ENCODE measurements at regions not wholly inside any gene's neighbourhood (a gene's known extent, or its start where the extent isn't known, plus 50 kb on each side); places are given as distances from the start of the nearest gene placed in this dataset.

GRCh38 chr16:60905811-60906210 lies 1130.4 kb downstream of the CDH8 start:
- no peak overlapping the region for H3K27ac ChIP-seq (ENCODE audit: low read length)
- no peaks in the 10 kb centered on the region for H3K9me3 ChIP-seq (ENCODE audit: control insufficient read depth, insufficient read depth, low read depth, low read length)
- no peak overlapping the region for H3K4me3 ChIP-seq (ENCODE audit: low read depth in 2 of 2, low read length in 2 of 2)
- no peaks in the 10 kb centered on the region for H3K27me3 ChIP-seq (ENCODE audit: control insufficient read depth, insufficient read depth, low read length)
- no TSS peak for BruUV-seq (replicated peaks)
- H3K4me1 ChIP-seq (ENCODE audit: control insufficient read depth, insufficient read depth, low read length) = no peaks in the 10 kb centered on the region
- TF ChIP-seq CTCF (IDR thresholded peaks at IDR 0.05) (no peak), SIN3A (IDR thresholded peaks at IDR 0.05; ENCODE audit: borderline replicate concordance, insufficient read depth, low read depth, low read length) (no peak), POLR2AphosphoS5 (IDR thresholded peaks at IDR 0.05; ENCODE audit: low read depth, low read length) (no peak), TCF7L2 (IDR thresholded peaks at IDR 0.05; ENCODE audit: low read depth, low read length) (no peak)
- TF ChIP-seq, protein P1, sequence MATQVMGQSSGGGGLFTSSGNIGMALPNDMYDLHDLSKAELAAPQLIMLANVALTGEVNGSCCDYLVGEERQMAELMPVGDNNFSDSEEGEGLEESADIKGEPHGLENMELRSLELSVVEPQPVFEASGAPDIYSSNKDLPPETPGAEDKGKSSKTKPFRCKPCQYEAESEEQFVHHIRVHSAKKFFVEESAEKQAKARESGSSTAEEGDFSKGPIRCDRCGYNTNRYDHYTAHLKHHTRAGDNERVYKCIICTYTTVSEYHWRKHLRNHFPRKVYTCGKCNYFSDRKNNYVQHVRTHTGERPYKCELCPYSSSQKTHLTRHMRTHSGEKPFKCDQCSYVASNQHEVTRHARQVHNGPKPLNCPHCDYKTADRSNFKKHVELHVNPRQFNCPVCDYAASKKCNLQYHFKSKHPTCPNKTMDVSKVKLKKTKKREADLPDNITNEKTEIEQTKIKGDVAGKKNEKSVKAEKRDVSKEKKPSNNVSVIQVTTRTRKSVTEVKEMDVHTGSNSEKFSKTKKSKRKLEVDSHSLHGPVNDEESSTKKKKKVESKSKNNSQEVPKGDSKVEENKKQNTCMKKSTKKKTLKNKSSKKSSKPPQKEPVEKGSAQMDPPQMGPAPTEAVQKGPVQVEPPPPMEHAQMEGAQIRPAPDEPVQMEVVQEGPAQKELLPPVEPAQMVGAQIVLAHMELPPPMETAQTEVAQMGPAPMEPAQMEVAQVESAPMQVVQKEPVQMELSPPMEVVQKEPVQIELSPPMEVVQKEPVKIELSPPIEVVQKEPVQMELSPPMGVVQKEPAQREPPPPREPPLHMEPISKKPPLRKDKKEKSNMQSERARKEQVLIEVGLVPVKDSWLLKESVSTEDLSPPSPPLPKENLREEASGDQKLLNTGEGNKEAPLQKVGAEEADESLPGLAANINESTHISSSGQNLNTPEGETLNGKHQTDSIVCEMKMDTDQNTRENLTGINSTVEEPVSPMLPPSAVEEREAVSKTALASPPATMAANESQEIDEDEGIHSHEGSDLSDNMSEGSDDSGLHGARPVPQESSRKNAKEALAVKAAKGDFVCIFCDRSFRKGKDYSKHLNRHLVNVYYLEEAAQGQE (IDR thresholded peaks at IDR 0.05; ENCODE audit: insufficient read depth in 1 of 2, low read depth in 2 of 2, low read length in 1 of 2) = no peak
- intact Hi-C loops (cut with micrococcal nuclease; ENCODE audit: unreplicated experiment) = no loop called here
- in situ Hi-C loops (cut with HindIII; ENCODE audit: low pct_unique_long_range_greater_than_20kb, low sequenced_read_pairs) = no loop called here
- no peaks in the 10 kb centered on the region for H3K36me3 ChIP-seq (ENCODE audit: control insufficient read depth, insufficient read depth, low read length)
- CTCF ChIA-PET = no interaction called here
- DNase-seq (ENCODE audit: low read depth, low spot score) (no peak), ATAC-seq (no peak)
- POLR2A ChIA-PET = no interaction called here

- Histone ChIP-seq H3K36me3 (ENCODE audit: control insufficient read depth, insufficient read depth, low read length) (no peaks in the 10 kb centered on the region), H3K4me3 (ENCODE audit: low read depth in 2 of 2, low read length in 2 of 2) (no peak overlapping the region), H3K27ac (ENCODE audit: low read length) (no peak overlapping the region), H3K4me1 (ENCODE audit: control insufficient read depth, insufficient read depth, low read length) (no peaks in the 10 kb centered on the region), H3K27me3 (ENCODE audit: control insufficient read depth, insufficient read depth, low read length) (no peaks in the 10 kb centered on the region), H3K9me3 (ENCODE audit: control insufficient read depth, insufficient read depth, low read depth, low read length) (no peaks in the 10 kb centered on the region)
- BruUV-seq (replicated peaks) = no TSS peak
- CTCF ChIA-PET = no interaction called here
- DNase-seq (ENCODE audit: low read depth, low spot score) (no peak), ATAC-seq (no peak)
- in situ Hi-C loops (cut with HindIII; ENCODE audit: low pct_unique_long_range_greater_than_20kb, low sequenced_read_pairs) = no loop called here
- POLR2A ChIA-PET = no interaction called here
- TF ChIP-seq SIN3A (IDR thresholded peaks at IDR 0.05; ENCODE audit: borderline replicate concordance, insufficient read depth, low read depth, low read length) = no peak
- TF ChIP-seq, protein P1 (IDR thresholded peaks at IDR 0.05; ENCODE audit: insufficient read depth in 1 of 2, low read depth in 2 of 2, low read length in 1 of 2) = no peak
- no peak for TF ChIP-seq CTCF (IDR thresholded peaks at IDR 0.05)
- TF ChIP-seq POLR2AphosphoS5 (IDR thresholded peaks at IDR 0.05; ENCODE audit: low read depth, low read length) = no peak
- no peak for TF ChIP-seq TCF7L2 (IDR thresholded peaks at IDR 0.05; ENCODE audit: low read depth, low read length)
- intact Hi-C loops (cut with micrococcal nuclease; ENCODE audit: unreplicated experiment) = no loop called here
Observed at GRCh38 chr16:60902114-60902513, 1134.1 kb downstream of the CDH8 start.

Measured in Panc1 (cell line).